Ovary (tissue), 3 donors: ENCODE measurements at regions not wholly inside any gene's neighbourhood (a gene's known extent, or its start where the extent isn't known, plus 50 kb on each side); places are given as distances from the start of the nearest gene placed in this dataset.

ENCODE experiments used
- CTCF ChIP-seq, 3 donors: fragments of 450-650 bp in 2 of 3; fragments of 200-600 bp in 1 of 3; IDR thresholded peaks; one replicate each; pipeline versions ENCODE4 v1.5.1 to v1.8.0; 2016 to 2022; ENCODE audit warnings: antibody characterized with exemption in 3 of 3, mild to moderate bottlenecking in 1 of 3
- EP300 ChIP-seq: sonication (generic); formaldehyde crosslinking; IDR thresholded peaks from one replicate; pipeline ENCODE4 v1.6.1; 2017; ENCODE audit warnings: antibody characterized with exemption
- POLR2A ChIP-seq: fragments of 450-650 bp; IDR thresholded peaks from one replicate; pipeline ENCODE4 v1.6.1; 2017; ENCODE audit warnings: antibody characterized with exemption, mild to moderate bottlenecking, moderate library complexity
- donor health status: DM: no; HTN: no; CAD: no.

- TF ChIP-seq POLR2A = no peak
- no peak for TF ChIP-seq EP300
- TF ChIP-seq CTCF (IDR thresholded peaks at IDR 0.05) = no peak
Measured at GRCh38 chr2:71832844-71833243, 314.8 kb downstream of the CYP26B1 start.
